GM23338 (cell line): ENCODE measurements at regions not wholly inside any gene's neighbourhood (a gene's known extent, or its start where the extent isn't known, plus 50 kb on each side); places are given as distances from the start of the nearest gene placed in this dataset.

Experiments used
- ATAC-seq: fragments of 200-7000 bp; cut with Tn5 transposase; 3 replicates; pipeline ENCODE4 v1.9.1; 2020
- DNase-seq: peaks from one replicate; pipeline ENCODE4 v3.0.0-alpha.2; 2015; ENCODE audit warnings: low spot score
- H2AFZ ChIP-seq: fragments of 200-600 bp; sonication (generic); 2 replicates; pipeline ENCODE4 v1.8.0; 2016; ENCODE audit warnings: antibody characterized with exemption, mild to moderate bottlenecking, moderate library complexity
- H3F3A ChIP-seq: fragments of 200-600 bp; sonication (generic); replicated peaks from 2 replicates; pipeline ENCODE4 v1.8.0; 2017; ENCODE audit warnings: antibody characterized with exemption, mixed run types, low read depth
- H3K27ac ChIP-seq: fragments of 200-600 bp; sonication (generic); 2 replicates; pipeline ENCODE4 v1.6.1; 2016; ENCODE audit warnings: low read depth
- H3K27me3 ChIP-seq: fragments of 200-600 bp; sonication (generic); 2 replicates; pipeline ENCODE4 v1.8.0; 2016; ENCODE audit warnings: mild to moderate bottlenecking, mixed run types, moderate library complexity; ENCODE audit not compliant: insufficient read depth
- H3K36me3 ChIP-seq: fragments of 200-600 bp; sonication (generic); 2 replicates; pipeline ENCODE4 v1.8.0; 2016; ENCODE audit warnings: mild to moderate bottlenecking; ENCODE audit not compliant: insufficient read depth
- H3K4me1 ChIP-seq: fragments of 200-600 bp; sonication (generic); 2 replicates; pipeline ENCODE4 v1.8.0; 2016; ENCODE audit warnings: mild to moderate bottlenecking, moderate library complexity; ENCODE audit not compliant: insufficient read depth
- H3K4me2 ChIP-seq: fragments of 200-600 bp; sonication (generic); 2 replicates; pipeline ENCODE4 v1.7.1; 2017; ENCODE audit warnings: mixed run types
- H3K4me3 ChIP-seq: fragments of 200-600 bp; sonication (generic); 2 replicates; pipeline ENCODE4 v1.6.1; 2016; ENCODE audit warnings: mixed run types
- H3K79me2 ChIP-seq: fragments of 200-600 bp; sonication (generic); replicated peaks from 2 replicates; pipeline ENCODE4 v1.8.0; 2017; ENCODE audit warnings: mild to moderate bottlenecking; ENCODE audit not compliant: insufficient read depth
- H3K9me2 ChIP-seq: fragments of 200-600 bp; sonication (generic); 2 replicates; pipeline ENCODE4 v1.8.0; 2017; ENCODE audit not compliant: insufficient read depth
- H4K20me1 ChIP-seq: fragments of 200-600 bp; sonication (generic); replicated peaks from 2 replicates; pipeline ENCODE4 v1.8.0; 2017; ENCODE audit warnings: mild to moderate bottlenecking; ENCODE audit not compliant: insufficient read depth
- H3K27ac Mint-ChIP-seq: 2 replicates; pipeline ENCODE4 v1.8.0; 2020; ENCODE audit warnings: inconsistent platforms, mild to moderate bottlenecking, moderate library complexity, mixed read lengths
- H3K27me3 Mint-ChIP-seq: 3 replicates; pipeline ENCODE4 v1.8.0; 2022; ENCODE audit warnings: low read depth, mild to moderate bottlenecking, moderate library complexity, mixed read lengths, inconsistent platforms; ENCODE audit not compliant: insufficient read depth, poor library complexity
- H3K36me3 Mint-ChIP-seq: 3 replicates; pipeline ENCODE4 v1.8.0; 2021; ENCODE audit warnings: low read depth, mild to moderate bottlenecking, inconsistent platforms, moderate library complexity, mixed read lengths
- H3K4me1 Mint-ChIP-seq: 3 replicates; pipeline ENCODE4 v1.8.0; 2020; ENCODE audit warnings: mild to moderate bottlenecking, inconsistent platforms, mixed read lengths
- H3K4me3 Mint-ChIP-seq: 3 replicates; pipeline ENCODE4 v1.8.0; 2021; ENCODE audit warnings: moderate library complexity, mild to moderate bottlenecking, inconsistent platforms, mixed read lengths
- H3K9me3 Mint-ChIP-seq: 3 replicates; pipeline ENCODE4 v1.8.0; 2020; ENCODE audit warnings: moderate library complexity, mild to moderate bottlenecking, inconsistent platforms, mixed read lengths
- CTCF ChIP-seq, 2 experiments: fragments of 200-600 bp in 1 of 2; sonication (generic) in 1 of 2; conservative IDR thresholded peaks; 2 replicates each; pipeline versions ENCODE4 v1.5.1 to v1.6.1; 2016 to 2017; ENCODE audit warnings: antibody characterized with exemption in 2 of 2, low read depth in 2 of 2, mild to moderate bottlenecking in 2 of 2, moderate library complexity in 1 of 2
- ETS1 ChIP-seq: IDR thresholded peaks from 2 replicates; pipeline ENCODE4 v1.6.1; 2016; ENCODE audit warnings: antibody characterized with exemption
- EZH2phosphoT487 ChIP-seq: fragments of 200-600 bp; sonication (generic); IDR thresholded peaks from one replicate; pipeline ENCODE4 v1.8.1; 2018; ENCODE audit warnings: antibody characterized with exemption; ENCODE audit not compliant: unreplicated experiment
- JUNB ChIP-seq: IDR thresholded peaks from one replicate; pipeline ENCODE4 v1.6.1; 2016; ENCODE audit warnings: antibody characterized with exemption; ENCODE audit not compliant: unreplicated experiment
- NANOG ChIP-seq: IDR thresholded peaks from 2 replicates; pipeline ENCODE4 v1.6.1; 2016; ENCODE audit warnings: antibody characterized with exemption, borderline replicate concordance
- POLR2AphosphoS5 ChIP-seq: IDR thresholded peaks from 2 replicates; pipeline ENCODE4 v1.6.1; 2016; ENCODE audit warnings: antibody characterized with exemption, low read depth
- REST ChIP-seq: IDR thresholded peaks from one replicate; pipeline ENCODE4 v1.6.1; 2018; ENCODE audit warnings: antibody characterized with exemption; ENCODE audit not compliant: unreplicated experiment
- STAT1 ChIP-seq: IDR thresholded peaks from one replicate; pipeline ENCODE4 v1.6.1; 2016; ENCODE audit warnings: antibody characterized with exemption; ENCODE audit not compliant: unreplicated experiment
- ZNF114 ChIP-seq: fragments of 250-450 bp; sonication (Bioruptor Pico); IDR thresholded peaks from 2 replicates; pipeline ENCODE4 v1.5.0; 2020; ENCODE audit warnings: mild to moderate bottlenecking, moderate library complexity
- ZNF331 ChIP-seq: fragments of 250-450 bp; sonication (Bioruptor Pico); IDR thresholded peaks from 2 replicates; pipeline ENCODE4 v1.5.0; 2020; ENCODE audit warnings: low read depth, mild to moderate bottlenecking, moderate library complexity

GRCh38 chr9:30035761-30036160, 2348.7 kb upstream of the ACO1 start (continued):
- TF ChIP-seq CTCF (conservative IDR thresholded peaks at IDR 0.05; ENCODE audit: low read depth in 2 of 2): no peak
- TF ChIP-seq STAT1: no peak
- TF ChIP-seq NANOG: no peak
- no peak for TF ChIP-seq ZNF114
- TF ChIP-seq REST: no peak

- H4K20me1 ChIP-seq: no peaks in the 10 kb centered on the region
- 0 out of 2 replicates have a peak overlapping the region, but pooled peaks have one; percentile 56 for H2AFZ ChIP-seq
- no peaks in the 10 kb centered on the region for H3K27me3 ChIP-seq
- H3K27ac ChIP-seq: no peak overlapping the region
- H3K4me2 ChIP-seq: no peak overlapping the region
- no peaks in the 10 kb centered on the region for H3K27me3 Mint-ChIP-seq
- no peaks in the 10 kb centered on the region for H3K79me2 ChIP-seq
- H3K36me3 ChIP-seq: no peaks in the 10 kb centered on the region
- H3K9me3 Mint-ChIP-seq: peaks cover 4% of the 10 kb centered on the region; the same call in 1 of the 3 replicates
- no peaks in the 10 kb centered on the region for H3F3A ChIP-seq
- no peak for ATAC-seq
- H3K4me3 Mint-ChIP-seq: no peak overlapping the region
- no peaks in the 10 kb centered on the region for H3K4me1 ChIP-seq
- H3K4me3 ChIP-seq: no peak overlapping the region
- H3K4me1 Mint-ChIP-seq: no peaks in the 10 kb centered on the region
- DNase-seq: no peak
- H3K36me3 Mint-ChIP-seq: no peaks in the 10 kb centered on the region
- H3K27ac Mint-ChIP-seq: no peak overlapping the region
- H3K9me2 ChIP-seq: no peaks in the 10 kb centered on the region
- TF ChIP-seq EZH2phosphoT487 (no peak), POLR2AphosphoS5 (no peak), ZNF114 (no peak), ETS1 (no peak), REST (no peak), CTCF (conservative IDR thresholded peaks at IDR 0.05; ENCODE audit: low read depth in 2 of 2) (no peak), ZNF331 (no peak), NANOG (no peak), JUNB (no peak)
These were observed 2347.9 kb upstream of the ACO1 start for GRCh38 chr9:30036558-30036957.
